ENCODE measurements at regions not wholly inside any gene's neighbourhood (a gene's known extent, or its start where the extent isn't known, plus 50 kb on each side); places are given as distances from the start of the nearest gene placed in this dataset.

GRCh38 chr2:8334866-8335325 lies 347.0 kb upstream of the ID2 start:
- TF ChIP-seq, protein P1, sequence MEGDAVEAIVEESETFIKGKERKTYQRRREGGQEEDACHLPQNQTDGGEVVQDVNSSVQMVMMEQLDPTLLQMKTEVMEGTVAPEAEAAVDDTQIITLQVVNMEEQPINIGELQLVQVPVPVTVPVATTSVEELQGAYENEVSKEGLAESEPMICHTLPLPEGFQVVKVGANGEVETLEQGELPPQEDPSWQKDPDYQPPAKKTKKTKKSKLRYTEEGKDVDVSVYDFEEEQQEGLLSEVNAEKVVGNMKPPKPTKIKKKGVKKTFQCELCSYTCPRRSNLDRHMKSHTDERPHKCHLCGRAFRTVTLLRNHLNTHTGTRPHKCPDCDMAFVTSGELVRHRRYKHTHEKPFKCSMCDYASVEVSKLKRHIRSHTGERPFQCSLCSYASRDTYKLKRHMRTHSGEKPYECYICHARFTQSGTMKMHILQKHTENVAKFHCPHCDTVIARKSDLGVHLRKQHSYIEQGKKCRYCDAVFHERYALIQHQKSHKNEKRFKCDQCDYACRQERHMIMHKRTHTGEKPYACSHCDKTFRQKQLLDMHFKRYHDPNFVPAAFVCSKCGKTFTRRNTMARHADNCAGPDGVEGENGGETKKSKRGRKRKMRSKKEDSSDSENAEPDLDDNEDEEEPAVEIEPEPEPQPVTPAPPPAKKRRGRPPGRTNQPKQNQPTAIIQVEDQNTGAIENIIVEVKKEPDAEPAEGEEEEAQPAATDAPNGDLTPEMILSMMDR (IDR thresholded peaks at IDR 0.05): no peak
- TF ChIP-seq POLR2A (IDR thresholded peaks at IDR 0.05): no peak
